GM19238 (cell line): ENCODE measurements at regions not wholly inside any gene's neighbourhood (a gene's known extent, or its start where the extent isn't known, plus 50 kb on each side); places are given as distances from the start of the nearest gene placed in this dataset.

ENCODE experiments used
- DNase-seq: peaks from one replicate; pipeline ENCODE4 v3.0.0; 2011; ENCODE audit warnings: low spot score; ENCODE audit not compliant: insufficient read length

- DNase-seq, result no peak
Measured at GRCh38 chr1:5298376-5298775, 644.0 kb downstream of the AJAP1 start.

- no peak for DNase-seq
Measured at GRCh38 chr1:5297886-5298239, 643.5 kb downstream of the AJAP1 start.

- no peak for DNase-seq
Measured at GRCh38 chr1:5297180-5297885, 642.9 kb downstream of the AJAP1 start.

- no peak for DNase-seq
Measured at GRCh38 chr1:5296557-5297179, 642.3 kb downstream of the AJAP1 start.

- DNase-seq, result no peak
Measured at GRCh38 chr1:5296095-5296494, 641.7 kb downstream of the AJAP1 start.

GRCh38 chr1:5291889-5292288, 637.5 kb downstream of the AJAP1 start:
- no peak for DNase-seq

- DNase-seq, result no peak
Measured at GRCh38 chr1:5287178-5288150, 633.1 kb downstream of the AJAP1 start.

GRCh38 chr1:5286244-5286643, 631.8 kb downstream of the AJAP1 start:
- no peak for DNase-seq

GRCh38 chr1:5274527-5274926, 620.1 kb downstream of the AJAP1 start:
- no peak for DNase-seq

- no peak for DNase-seq
Measured at GRCh38 chr1:5273280-5274003, 619.0 kb downstream of the AJAP1 start.

GRCh38 chr1:5272325-5272724, 617.9 kb downstream of the AJAP1 start:
- DNase-seq, result no peak

GRCh38 chr1:5271264-5271663, 616.9 kb downstream of the AJAP1 start:
- DNase-seq, result no peak

- no peak for DNase-seq
Measured at GRCh38 chr1:5269901-5270300, 615.5 kb downstream of the AJAP1 start.

GRCh38 chr1:5267603-5268235, 613.3 kb downstream of the AJAP1 start:
- DNase-seq, result no peak

GRCh38 chr1:5265438-5266075, 611.1 kb downstream of the AJAP1 start:
- DNase-seq, result no peak

GRCh38 chr1:5264476-5264875, 610.1 kb downstream of the AJAP1 start:
- DNase-seq, result no peak

- no peak for DNase-seq
Measured at GRCh38 chr1:5256793-5257192, 602.4 kb downstream of the AJAP1 start.

GRCh38 chr1:5254975-5255374, 600.6 kb downstream of the AJAP1 start:
- no peak for DNase-seq

GRCh38 chr1:5254131-5254725, 599.8 kb downstream of the AJAP1 start:
- DNase-seq, result no peak

GRCh38 chr1:5253036-5253435, 598.6 kb downstream of the AJAP1 start:
- DNase-seq, result no peak
